LoVo (cell line): ENCODE measurements at regions not wholly inside any gene's neighbourhood (a gene's known extent, or its start where the extent isn't known, plus 50 kb on each side); places are given as distances from the start of the nearest gene placed in this dataset.
A peak's percentile ranks its signal among the peaks of the same experiment; 100 is the strongest.
"Not testable (repeated sequence)": the region's sequence is repeated elsewhere in the genome, so short reads cannot be mapped to it uniquely, and the experiment has no call there.

ENCODE experiments used
- DNase-seq: peaks from one replicate; pipeline ENCODE4 v3.0.0-alpha.2; 2016; ENCODE audit warnings: low spot score

GRCh38 chr22:23437779-23438178 lies 142.3 kb downstream of the IGLL1 start:
- DNase-seq: no peak

- not testable (repeated sequence) for DNase-seq
Observed at GRCh38 chr22:23437107-23437395, 143.0 kb downstream of the IGLL1 start.

- DNase-seq: not testable (repeated sequence)
Observed at GRCh38 chr22:23436354-23437106, 143.6 kb downstream of the IGLL1 start.

- DNase-seq: not testable (repeated sequence)
Observed at GRCh38 chr22:23435186-23435585, 144.9 kb downstream of the IGLL1 start.

GRCh38 chr22:23434198-23434830 lies 145.8 kb downstream of the IGLL1 start:
- DNase-seq: not testable (repeated sequence)

GRCh38 chr22:23433127-23434005 lies 146.7 kb downstream of the IGLL1 start:
- peak; percentile 26 for DNase-seq

- DNase-seq: not testable (repeated sequence)
Observed at GRCh38 chr22:23432719-23433118, 147.4 kb downstream of the IGLL1 start.

- DNase-seq: no peak
Observed at GRCh38 chr22:23431337-23432072, 148.6 kb downstream of the IGLL1 start.

- DNase-seq: not testable (repeated sequence)
Observed at GRCh38 chr22:23424551-23425068, 155.5 kb downstream of the IGLL1 start.

- no peak for DNase-seq
Observed at GRCh38 chr22:23424031-23424430, 156.1 kb downstream of the IGLL1 start.

- not testable (repeated sequence) for DNase-seq
Observed at GRCh38 chr22:23422281-23422680, 157.8 kb downstream of the IGLL1 start.

GRCh38 chr22:23421300-23421699 lies 158.8 kb downstream of the IGLL1 start:
- not testable (repeated sequence) for DNase-seq

GRCh38 chr22:23419931-23420330 lies 160.2 kb downstream of the IGLL1 start:
- no peak for DNase-seq

- DNase-seq: no peak
Observed at GRCh38 chr22:23419171-23419570, 160.9 kb downstream of the IGLL1 start.

- no peak for DNase-seq
Observed at GRCh38 chr22:23418159-23418788, 161.8 kb downstream of the IGLL1 start.

GRCh38 chr22:23417327-23417726 lies 162.8 kb downstream of the IGLL1 start:
- DNase-seq: not testable (repeated sequence)

- DNase-seq: not testable (repeated sequence)
Observed at GRCh38 chr22:23416169-23416690, 163.9 kb downstream of the IGLL1 start.

- DNase-seq: no peak
Observed at GRCh38 chr22:23415490-23415851, 164.6 kb downstream of the IGLL1 start.

- no peak for DNase-seq
Observed at GRCh38 chr22:23414727-23415489, 165.2 kb downstream of the IGLL1 start.

- no peak for DNase-seq
Observed at GRCh38 chr22:23411739-23412138, 168.4 kb downstream of the IGLL1 start.
